Mesodermal cell (in vitro differentiated cells): ENCODE measurements at regions not wholly inside any gene's neighbourhood (a gene's known extent, or its start where the extent isn't known, plus 50 kb on each side); places are given as distances from the start of the nearest gene placed in this dataset.

ENCODE experiments used
- H3K27ac ChIP-seq: 2 replicates; pipeline ENCODE4 v1.7.0; 2013; ENCODE audit warnings: mild to moderate bottlenecking, low read depth, low read length, moderate library complexity; ENCODE audit not compliant: severe bottlenecking
- H3K36me3 ChIP-seq: 2 replicates; pipeline ENCODE4 v1.7.1; 2013; ENCODE audit warnings: mild to moderate bottlenecking, low read length, moderate library complexity; ENCODE audit not compliant: control insufficient read depth, insufficient read depth
- H3K4me1 ChIP-seq: one replicate; pipeline ENCODE4 v1.7.1; 2013; ENCODE audit warnings: mild to moderate bottlenecking, low read length; ENCODE audit not compliant: insufficient read depth, control insufficient read depth, poor library complexity, severe bottlenecking
- H3K4me3 ChIP-seq: 2 replicates; pipeline ENCODE4 v1.7.0; 2013; ENCODE audit warnings: low read length, control low read depth, mild to moderate bottlenecking; ENCODE audit not compliant: insufficient read depth, poor library complexity, severe bottlenecking; ENCODE audit errors: extremely low read depth
- H3K9me3 ChIP-seq: 2 replicates; pipeline ENCODE4 v1.7.1; 2013; ENCODE audit warnings: mild to moderate bottlenecking, low read length, moderate library complexity; ENCODE audit not compliant: control insufficient read depth
- WGBS, 2 experiments: methylation state at CpG; one replicate each; pipeline ENCODE4 v1.1.5; 2013; ENCODE audit warnings: missing lambda C conversion rate in 2 of 2; ENCODE audit not compliant: insufficient coverage in 2 of 2; 5-methylcytosine and 5-hydroxymethylcytosine counted together

- H3K27ac ChIP-seq: no peak overlapping the region
- H3K4me3 ChIP-seq: no peak overlapping the region
- H3K9me3 ChIP-seq: no peaks in the 10 kb centered on the region
- no peaks in the 10 kb centered on the region for H3K4me1 ChIP-seq
- H3K36me3 ChIP-seq: no peaks in the 10 kb centered on the region
- 83 to 88% methylated on average over 8 to 10 of the region's 11 CpGs for WGBS, 2 experiments
Measured at GRCh38 chr2:153197402-153198386, 280.9 kb downstream of the RPRM start.

GRCh38 chr2:153196378-153197058 lies 282.0 kb downstream of the RPRM start:
- WGBS, 2 experiments: 86 to 88% methylated on average over 7 to 8 of the region's 8 CpGs
- no peaks in the 10 kb centered on the region for H3K4me1 ChIP-seq
- no peaks in the 10 kb centered on the region for H3K36me3 ChIP-seq
- no peak overlapping the region for H3K27ac ChIP-seq
- no peaks in the 10 kb centered on the region for H3K9me3 ChIP-seq
- H3K4me3 ChIP-seq: no peak overlapping the region

- H3K4me1 ChIP-seq: no peaks in the 10 kb centered on the region
- H3K9me3 ChIP-seq: no peaks in the 10 kb centered on the region
- WGBS, 2 experiments: 91 to 100% methylated on average over 1 of the region's 2 CpGs
- H3K4me3 ChIP-seq: no peak overlapping the region
- H3K27ac ChIP-seq: no peak overlapping the region
- H3K36me3 ChIP-seq: no peaks in the 10 kb centered on the region
Measured at GRCh38 chr2:153195342-153195741, 283.2 kb downstream of the RPRM start.

- no peak overlapping the region for H3K27ac ChIP-seq
- H3K4me3 ChIP-seq: no peak overlapping the region
- H3K9me3 ChIP-seq: no peaks in the 10 kb centered on the region
- no peaks in the 10 kb centered on the region for H3K36me3 ChIP-seq
- no peaks in the 10 kb centered on the region for H3K4me1 ChIP-seq
- WGBS, 2 experiments: 83 to 100% methylated on average over 2 of the region's 3 CpGs
Measured at GRCh38 chr2:153189091-153189888, 289.3 kb downstream of the RPRM start.

GRCh38 chr2:153179808-153180207 lies 298.8 kb downstream of the RPRM start:
- Histone ChIP-seq H3K9me3 (no peaks in the 10 kb centered on the region), H3K27ac (no peak overlapping the region), H3K4me1 (no peaks in the 10 kb centered on the region), H3K36me3 (no peaks in the 10 kb centered on the region), H3K4me3 (no peak overlapping the region)
- no CpG with 5 or more reads among the region's 1 CpG for WGBS, 2 experiments

- Histone ChIP-seq H3K27ac (no peak overlapping the region), H3K4me3 (no peak overlapping the region), H3K4me1 (no peaks in the 10 kb centered on the region), H3K9me3 (no peaks in the 10 kb centered on the region), H3K36me3 (no peaks in the 10 kb centered on the region)
Measured at GRCh38 chr2:153169609-153170008, 309.0 kb downstream of the RPRM start.

GRCh38 chr2:153165021-153165420 lies 313.5 kb downstream of the RPRM start:
- Histone ChIP-seq H3K9me3 (no peaks in the 10 kb centered on the region), H3K27ac (no peak overlapping the region), H3K4me3 (no peak overlapping the region), H3K4me1 (no peaks in the 10 kb centered on the region), H3K36me3 (no peaks in the 10 kb centered on the region)

- Histone ChIP-seq H3K9me3 (no peaks in the 10 kb centered on the region), H3K27ac (no peak overlapping the region), H3K4me1 (no peaks in the 10 kb centered on the region), H3K4me3 (no peak overlapping the region), H3K36me3 (no peaks in the 10 kb centered on the region)
- 60 to 87% methylated on average over 2 of the region's 2 CpGs for WGBS, 2 experiments
Measured at GRCh38 chr2:153163055-153163454, 315.5 kb downstream of the RPRM start.

GRCh38 chr2:153156743-153157142 lies 321.8 kb downstream of the RPRM start:
- Histone ChIP-seq H3K9me3 (no peaks in the 10 kb centered on the region), H3K4me3 (no peak overlapping the region), H3K36me3 (no peaks in the 10 kb centered on the region), H3K27ac (no peak overlapping the region), H3K4me1 (no peaks in the 10 kb centered on the region)
- WGBS, 2 experiments: 88 to 90% methylated on average over 2 of the region's 2 CpGs

GRCh38 chr2:153152036-153152435 lies 326.5 kb downstream of the RPRM start:
- Histone ChIP-seq H3K36me3 (no peaks in the 10 kb centered on the region), H3K27ac (no peak overlapping the region), H3K4me3 (no peak overlapping the region), H3K4me1 (no peaks in the 10 kb centered on the region), H3K9me3 (no peaks in the 10 kb centered on the region)
- WGBS, 2 experiments: no CpG with 5 or more reads among the region's 2 CpGs
